HG02852 (cell line): ENCODE measurements at regions not wholly inside any gene's neighbourhood (a gene's known extent, or its start where the extent isn't known, plus 50 kb on each side); places are given as distances from the start of the nearest gene placed in this dataset.

ENCODE experiments used
- ATAC-seq: cut with Tn5 transposase; IDR thresholded peaks from one replicate; pipeline ENCODE4 v1.9.1; 2021; ENCODE audit warnings: mild to moderate bottlenecking, moderate library complexity; ENCODE audit not compliant: unreplicated experiment

DNA sequence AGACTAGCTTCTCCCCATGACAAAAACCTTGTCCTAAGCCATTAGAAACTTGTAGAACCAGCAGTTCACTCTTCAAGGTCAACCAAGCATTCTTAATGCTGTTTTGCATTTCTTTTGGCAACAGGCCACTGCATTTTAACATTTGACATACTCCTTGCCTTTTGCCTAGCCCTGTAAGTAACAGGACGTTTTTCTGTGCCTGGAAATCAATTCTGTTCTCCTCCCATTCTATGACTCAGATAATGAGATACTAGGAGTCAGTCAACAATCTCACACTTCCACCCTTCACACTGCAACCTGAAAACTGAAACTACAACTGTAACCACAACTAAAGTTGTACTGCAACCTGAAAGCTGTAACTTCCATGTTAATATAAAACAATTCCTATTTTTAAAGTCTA, 268.7 kb downstream of the MZT1 start:
- no peak for ATAC-seq

GRCh38 chr13:72457151-72457550, 270.3 kb downstream of the MZT1 start:
- no peak for ATAC-seq

DNA sequence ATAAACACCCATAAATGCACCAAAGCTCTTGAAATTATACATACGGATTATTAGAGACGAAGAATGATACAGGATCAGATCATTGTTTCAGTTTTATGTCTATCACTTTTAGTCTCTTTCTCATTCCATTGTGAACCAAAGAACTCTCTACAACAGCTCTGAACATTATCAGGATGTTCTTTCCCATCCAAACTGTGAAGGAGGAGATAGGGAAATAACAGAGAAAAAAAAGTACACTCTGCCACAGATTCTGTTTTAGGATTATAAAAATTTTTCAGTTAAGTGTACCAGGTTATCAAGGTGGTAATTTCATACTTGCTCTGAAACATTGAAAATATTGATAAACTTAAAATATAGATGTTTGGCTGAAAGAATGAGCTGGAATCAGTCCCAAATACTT, 270.9 kb downstream of the MZT1 start:
- ATAC-seq, result no peak

- no peak for ATAC-seq
Observed at GRCh38 chr13:72453161-72453560, 274.3 kb downstream of the MZT1 start.

DNA sequence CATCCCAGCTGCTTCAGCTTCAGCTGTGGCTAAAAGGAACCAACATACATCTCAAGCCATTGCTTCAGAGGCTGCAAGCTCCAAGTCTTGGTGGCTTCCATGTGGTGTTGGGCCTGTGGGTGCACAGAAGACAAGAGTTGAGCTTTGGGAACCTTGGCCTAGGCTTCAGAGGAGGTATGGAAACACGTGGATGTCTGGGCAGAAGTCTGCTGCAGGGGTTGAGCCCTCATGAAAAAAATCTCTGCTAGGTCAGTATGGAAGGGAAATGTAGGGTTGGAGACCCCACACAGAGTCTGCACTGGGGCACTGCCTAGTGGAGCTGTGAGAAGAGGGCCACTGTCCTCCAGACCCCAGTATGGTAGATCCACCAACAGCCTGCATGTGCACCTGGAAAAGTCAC, 279.3 kb downstream of the MZT1 start:
- ATAC-seq, result no peak

DNA sequence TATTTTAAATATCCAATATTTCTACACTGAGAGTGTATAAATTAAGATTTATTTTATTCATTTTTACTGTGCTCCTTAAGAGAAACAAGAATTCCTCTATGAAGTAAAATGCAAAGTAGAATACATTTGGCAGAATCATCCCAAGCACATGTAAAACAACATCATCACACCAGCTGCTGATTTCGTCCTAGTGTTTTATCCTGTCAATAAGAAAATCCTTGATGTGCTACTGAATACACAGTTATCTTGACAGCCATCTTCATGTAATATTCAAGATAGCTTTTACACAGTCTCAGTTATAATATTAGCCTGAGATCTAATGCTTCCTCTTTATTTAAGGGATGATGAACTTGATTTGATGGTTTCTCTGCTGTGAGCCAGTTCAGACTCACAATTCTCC, 282.4 kb downstream of the MZT1 start:
- ATAC-seq, result no peak

GRCh38 chr13:72437458-72437857, 290.0 kb downstream of the MZT1 start:
- no peak for ATAC-seq

DNA sequence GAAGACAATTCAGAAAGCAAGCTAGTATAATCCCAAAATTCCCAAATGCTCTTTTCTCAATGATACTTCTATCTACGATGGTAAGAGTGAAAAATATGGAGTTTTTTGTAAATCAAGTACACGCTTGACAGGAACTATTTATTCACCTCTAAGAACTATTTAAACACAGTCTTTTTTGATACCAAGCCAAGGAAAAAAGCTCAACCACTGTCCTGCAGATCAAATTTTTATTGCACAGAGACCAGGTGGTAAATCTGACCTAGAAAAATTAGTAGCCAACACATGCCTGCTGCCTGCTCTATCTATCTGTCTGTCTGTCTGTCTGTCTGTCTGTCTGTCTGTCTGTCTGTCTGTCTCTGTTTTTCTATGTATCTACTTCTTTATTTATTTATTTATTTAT, 292.2 kb downstream of the MZT1 start:
- ATAC-seq, result no peak

DNA sequence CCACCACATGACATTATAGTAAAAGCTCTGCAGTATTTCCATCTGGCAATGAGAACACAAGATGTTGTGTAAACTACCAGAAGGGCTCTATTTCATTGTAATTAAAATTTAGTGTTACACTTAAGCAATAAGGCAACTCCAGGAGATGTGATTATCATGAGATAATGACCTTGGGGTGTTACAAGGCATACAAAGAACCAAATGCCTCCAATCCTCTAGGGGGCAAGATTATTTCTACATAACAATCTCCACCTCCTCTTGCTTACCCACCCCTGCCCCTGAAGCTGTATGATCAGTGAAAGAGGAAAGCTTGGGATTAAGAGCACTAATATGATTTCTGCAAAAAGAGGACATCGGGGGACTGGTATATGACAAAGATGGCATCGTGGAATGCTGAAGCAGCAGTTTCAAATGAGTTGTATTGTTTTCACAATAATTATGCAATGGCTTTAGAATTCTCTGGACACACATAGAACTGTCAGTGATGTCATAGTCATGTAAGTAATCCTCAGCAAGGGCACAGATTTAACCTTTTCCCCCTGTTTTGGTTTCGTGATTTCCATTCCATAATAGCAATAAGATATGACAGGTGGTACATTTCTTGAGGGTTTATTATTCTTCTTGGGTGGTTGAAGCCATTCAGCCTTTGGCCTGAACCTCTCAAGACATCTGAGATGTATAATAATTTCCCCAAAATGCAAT, 295.3 kb downstream of the MZT1 start:
- no peak for ATAC-seq

GRCh38 chr13:72430923-72431322, 296.5 kb downstream of the MZT1 start:
- no peak for ATAC-seq

- no peak for ATAC-seq
Observed at GRCh38 chr13:72427757-72428528, 299.5 kb downstream of the MZT1 start.

GRCh38 chr13:72424059-72424458, 303.4 kb downstream of the MZT1 start:
- no peak for ATAC-seq

DNA sequence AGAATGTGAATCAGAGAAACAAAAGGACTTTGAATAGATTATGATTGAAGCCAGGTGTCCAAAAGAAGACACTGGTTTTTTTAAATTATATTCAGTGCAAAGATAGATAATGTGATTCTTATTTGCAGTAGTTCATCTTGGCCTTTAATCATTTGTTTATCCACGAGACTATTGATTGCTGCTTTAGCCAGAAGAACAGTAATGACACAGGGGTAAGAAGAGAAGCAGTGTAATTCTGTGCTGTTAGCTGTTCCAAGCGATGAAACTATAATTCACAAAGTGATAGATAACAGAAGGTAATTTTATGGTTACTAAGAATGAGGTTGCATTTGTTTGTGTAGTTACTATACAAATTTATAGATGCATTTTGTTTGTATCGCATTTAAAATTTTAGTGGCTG, 311.6 kb downstream of the MZT1 start:
- ATAC-seq, result no peak

- ATAC-seq, result no peak
Observed at GRCh38 chr13:72412481-72412880, 314.9 kb downstream of the MZT1 start.

GRCh38 chr13:72405441-72405840, 322.0 kb downstream of the MZT1 start:
- no peak for ATAC-seq

DNA sequence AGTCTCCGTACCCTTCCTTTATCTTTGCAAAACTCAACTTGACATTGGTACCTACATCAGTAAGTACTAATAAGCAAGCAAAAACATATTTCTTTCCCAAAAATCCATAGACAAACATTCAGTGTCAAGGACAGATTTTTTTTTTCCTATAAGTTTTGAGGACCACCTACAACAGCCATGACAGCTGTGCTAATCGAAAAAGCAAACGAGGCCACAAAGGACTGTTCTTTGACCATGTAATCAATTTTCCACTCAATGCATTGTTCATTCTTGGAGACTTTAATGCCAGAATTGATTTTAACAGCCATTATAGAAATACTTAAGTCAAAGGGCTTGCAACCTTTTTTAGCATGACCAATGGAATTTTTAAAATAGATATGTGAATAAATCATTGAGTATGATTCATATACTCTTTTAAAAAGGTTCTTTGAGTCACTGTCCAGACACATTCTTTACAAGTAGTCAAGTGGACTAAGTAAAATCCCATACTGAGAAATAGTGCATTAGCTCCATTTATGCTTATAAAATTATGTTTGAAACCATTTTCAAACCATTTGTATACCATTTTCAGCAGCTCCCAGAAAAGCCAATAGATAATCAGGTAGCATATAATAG, 323.9 kb downstream of the MZT1 start:
- ATAC-seq, result no peak

GRCh38 chr13:72400856-72401255, 326.6 kb downstream of the MZT1 start:
- ATAC-seq, result no peak

DNA sequence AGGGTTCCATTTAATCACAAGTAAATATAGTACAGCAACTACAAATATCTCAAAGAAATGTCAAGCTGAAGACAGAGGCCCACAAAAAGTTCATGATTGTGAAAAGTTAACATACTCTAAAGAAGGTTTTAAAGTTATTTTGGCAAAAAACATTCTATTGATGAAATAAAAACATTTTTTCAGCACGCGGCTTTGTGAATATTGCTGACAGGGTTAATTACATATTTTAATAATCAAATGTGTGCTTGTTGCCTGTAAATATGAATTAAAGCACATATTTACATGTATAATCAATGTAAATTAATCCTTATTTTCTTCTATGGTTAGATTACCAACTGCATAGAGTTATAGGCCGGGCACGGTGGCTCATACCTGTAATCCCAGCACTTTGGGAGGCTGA, 328.1 kb downstream of the MZT1 start:
- ATAC-seq, result no peak

DNA sequence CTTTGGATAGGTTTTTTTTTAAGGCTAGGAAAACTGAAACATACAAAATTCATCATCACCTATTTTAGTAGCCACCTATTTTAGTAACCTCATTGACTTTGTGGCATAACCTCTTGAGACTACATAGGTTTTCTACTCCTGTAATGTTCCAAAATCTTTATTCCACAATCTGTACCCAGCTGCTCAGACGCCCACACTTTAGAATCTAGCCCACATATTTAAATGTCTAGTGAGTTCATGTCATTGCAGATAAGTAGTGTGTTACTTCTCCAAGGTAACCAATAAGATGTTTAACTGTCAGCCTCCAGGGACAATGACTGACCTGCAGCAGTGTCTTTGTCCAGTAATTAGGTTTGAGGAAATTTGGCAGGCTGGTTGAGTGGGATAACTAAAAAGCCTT, 330.2 kb downstream of the MZT1 start:
- ATAC-seq, result no peak

DNA sequence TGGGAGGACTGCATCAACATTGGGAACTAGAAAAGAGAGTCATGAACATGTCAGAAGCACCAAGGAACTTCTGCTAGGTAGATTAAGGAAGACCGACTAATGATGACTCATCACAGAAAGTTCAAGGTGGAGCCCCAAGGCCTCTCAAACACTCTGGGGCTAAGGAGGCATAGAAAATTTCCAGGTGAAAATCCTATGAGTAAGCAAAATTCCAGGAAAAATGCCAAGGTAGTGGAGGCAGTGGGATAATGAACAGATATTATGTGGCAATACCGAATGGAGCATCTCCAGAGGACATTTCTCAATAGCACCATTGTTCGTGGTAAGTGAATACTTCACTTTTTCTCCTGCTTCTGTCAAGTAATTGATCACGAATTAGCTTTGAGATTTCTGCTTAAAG, 336.5 kb downstream of the MZT1 start:
- ATAC-seq, result no peak

GRCh38 chr13:72386138-72386684, 341.2 kb downstream of the MZT1 start:
- ATAC-seq, result no peak

DNA sequence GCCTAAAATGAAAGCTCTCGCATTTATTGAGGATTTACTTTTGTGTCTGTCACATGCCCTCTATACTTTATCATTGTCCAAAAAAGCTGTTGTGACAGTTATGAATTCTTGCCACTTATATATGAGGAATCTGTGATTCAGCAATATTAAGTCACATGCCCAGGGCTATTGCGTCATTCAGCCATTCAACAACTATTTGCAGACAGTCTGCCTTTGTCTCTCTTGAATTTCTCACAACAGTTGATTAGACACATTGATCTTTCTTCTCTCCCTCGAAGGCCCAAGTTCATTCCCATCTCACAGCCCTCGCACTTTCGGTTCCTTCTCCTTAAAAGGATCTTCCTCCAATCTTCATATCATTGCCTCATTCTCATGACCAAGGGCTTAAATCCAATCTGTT, 342.6 kb downstream of the MZT1 start:
- no peak for ATAC-seq
